ENCODE measurements at regions not wholly inside any gene's neighbourhood (a gene's known extent, or its start where the extent isn't known, plus 50 kb on each side); places are given as distances from the start of the nearest gene placed in this dataset.

DNA sequence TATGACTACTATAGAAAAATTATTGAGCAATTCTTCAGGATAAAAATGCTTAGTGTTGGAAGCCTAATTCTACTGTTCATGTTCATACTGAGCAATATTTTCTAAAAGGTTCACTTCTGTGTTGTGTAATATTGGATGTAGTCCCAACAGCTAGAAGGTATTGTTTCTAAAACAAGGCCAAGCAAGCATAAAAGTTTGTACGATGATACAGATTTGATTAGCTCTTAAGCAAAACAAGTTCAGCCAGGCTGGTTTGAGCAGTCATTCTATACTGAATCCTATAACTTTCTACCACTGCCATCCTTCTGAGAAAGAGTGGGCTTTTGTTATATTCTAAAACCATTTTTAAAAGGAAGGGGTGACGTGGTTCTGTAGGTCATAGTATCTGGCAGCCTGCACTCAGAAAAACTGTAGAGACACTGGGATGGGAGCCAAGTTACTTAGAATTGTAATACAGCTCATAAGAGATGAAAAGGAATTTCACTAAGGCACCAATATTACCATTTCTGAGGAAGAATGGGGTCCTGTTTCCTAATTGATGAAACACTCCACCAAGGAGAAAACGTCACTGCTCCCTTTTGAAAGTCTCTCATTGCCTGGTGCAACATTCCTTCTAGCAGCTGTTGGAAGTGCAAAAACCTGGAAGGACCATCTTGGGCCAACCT lies 275.0 kb upstream of the DACH1 start:
- no peaks in the 10 kb centered on the region for H3K4me1 ChIP-seq (ENCODE audit: control insufficient read depth in 2 of 3, insufficient read depth in 2 of 3, low read depth in 1 of 3, low read length in 3 of 3)
- H3K27me3 ChIP-seq (ENCODE audit: control insufficient read depth, insufficient read depth, low read length): no peaks in the 10 kb centered on the region
- FAIRE-seq: no peak
- H3K4me3 ChIP-seq (ENCODE audit: low read length in 3 of 3): no peak overlapping the region
- no peak overlapping the region for H3K27ac ChIP-seq (ENCODE audit: low read depth in 2 of 2, low read length in 2 of 2)
- H3K9me3 ChIP-seq (ENCODE audit: control insufficient read depth in 2 of 3, insufficient read depth in 1 of 3, low read length in 3 of 3): no peaks in the 10 kb centered on the region
- DNase-seq: peak in 1 of 5 donors; percentile 16
- no peaks in the 10 kb centered on the region for H3K36me3 ChIP-seq (ENCODE audit: control insufficient read depth in 2 of 3, insufficient read depth in 3 of 3, low read length in 3 of 3)
- TF ChIP-seq, protein P1, sequence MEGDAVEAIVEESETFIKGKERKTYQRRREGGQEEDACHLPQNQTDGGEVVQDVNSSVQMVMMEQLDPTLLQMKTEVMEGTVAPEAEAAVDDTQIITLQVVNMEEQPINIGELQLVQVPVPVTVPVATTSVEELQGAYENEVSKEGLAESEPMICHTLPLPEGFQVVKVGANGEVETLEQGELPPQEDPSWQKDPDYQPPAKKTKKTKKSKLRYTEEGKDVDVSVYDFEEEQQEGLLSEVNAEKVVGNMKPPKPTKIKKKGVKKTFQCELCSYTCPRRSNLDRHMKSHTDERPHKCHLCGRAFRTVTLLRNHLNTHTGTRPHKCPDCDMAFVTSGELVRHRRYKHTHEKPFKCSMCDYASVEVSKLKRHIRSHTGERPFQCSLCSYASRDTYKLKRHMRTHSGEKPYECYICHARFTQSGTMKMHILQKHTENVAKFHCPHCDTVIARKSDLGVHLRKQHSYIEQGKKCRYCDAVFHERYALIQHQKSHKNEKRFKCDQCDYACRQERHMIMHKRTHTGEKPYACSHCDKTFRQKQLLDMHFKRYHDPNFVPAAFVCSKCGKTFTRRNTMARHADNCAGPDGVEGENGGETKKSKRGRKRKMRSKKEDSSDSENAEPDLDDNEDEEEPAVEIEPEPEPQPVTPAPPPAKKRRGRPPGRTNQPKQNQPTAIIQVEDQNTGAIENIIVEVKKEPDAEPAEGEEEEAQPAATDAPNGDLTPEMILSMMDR (IDR thresholded peaks at IDR 0.05; ENCODE audit: borderline replicate concordance, extremely low read depth, insufficient read depth): no peak
- no peak overlapping the region for H3K9ac ChIP-seq (ENCODE audit: low read length in 3 of 3)
- intact Hi-C loops (cut with DNase I): no loop called here

DNA sequence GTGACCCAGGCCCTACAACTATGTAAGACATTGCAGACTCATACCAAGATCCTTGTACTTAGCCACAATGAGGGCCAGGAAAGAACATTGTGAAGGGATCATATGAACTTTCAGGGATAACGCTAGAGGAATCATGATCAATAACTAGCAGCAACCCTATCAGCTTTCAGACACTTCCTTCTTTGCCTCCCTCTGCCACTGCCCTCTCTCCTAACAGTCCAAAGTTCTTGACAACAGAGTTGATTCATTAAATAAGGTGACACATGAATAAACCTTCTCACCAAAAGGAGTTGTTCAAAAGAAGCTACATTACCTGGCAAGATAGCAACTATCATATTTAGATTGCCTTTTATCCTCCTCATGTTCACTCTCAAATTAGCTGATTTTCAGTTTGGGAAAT lies 272.2 kb upstream of the DACH1 start:
- intact Hi-C loops (cut with DNase I): no loop called here
- H3K27me3 ChIP-seq (ENCODE audit: control insufficient read depth, insufficient read depth, low read length): no peaks in the 10 kb centered on the region
- TF ChIP-seq, protein P1 (IDR thresholded peaks at IDR 0.05; ENCODE audit: borderline replicate concordance, extremely low read depth, insufficient read depth): no peak
- no peak overlapping the region for H3K4me3 ChIP-seq (ENCODE audit: low read length in 3 of 3)
- no peak overlapping the region for H3K9ac ChIP-seq (ENCODE audit: low read length in 3 of 3)
- DNase-seq (no peak), FAIRE-seq (no peak)
- no peak overlapping the region for H3K27ac ChIP-seq (ENCODE audit: low read depth in 2 of 2, low read length in 2 of 2)
- H3K36me3 ChIP-seq (ENCODE audit: control insufficient read depth in 2 of 3, insufficient read depth in 3 of 3, low read length in 3 of 3): no peaks in the 10 kb centered on the region
- H3K4me1 ChIP-seq (ENCODE audit: control insufficient read depth in 2 of 3, insufficient read depth in 2 of 3, low read depth in 1 of 3, low read length in 3 of 3): no peaks in the 10 kb centered on the region
- no peaks in the 10 kb centered on the region for H3K9me3 ChIP-seq (ENCODE audit: control insufficient read depth in 2 of 3, insufficient read depth in 1 of 3, low read length in 3 of 3)

DNA sequence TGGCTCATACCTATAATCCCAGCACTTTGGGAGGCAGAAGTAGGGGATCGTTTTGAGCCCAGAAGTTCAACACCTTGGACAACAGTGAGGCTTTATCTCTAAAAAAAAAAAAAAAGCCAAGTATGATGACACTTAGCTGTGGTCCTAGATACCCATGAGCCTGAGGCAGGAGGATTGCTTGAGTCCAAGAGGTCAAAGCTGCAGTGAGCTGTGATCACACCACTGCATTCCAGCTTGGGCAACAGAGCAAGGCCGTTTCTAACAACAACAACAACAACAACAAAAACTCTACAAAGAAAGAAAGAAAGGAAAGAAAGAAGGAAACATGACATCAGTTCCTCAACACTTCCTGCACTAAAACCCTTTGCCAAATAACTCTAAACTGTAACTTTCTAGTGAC lies 265.1 kb upstream of the DACH1 start:
- TF ChIP-seq, protein P1 (IDR thresholded peaks at IDR 0.05; ENCODE audit: borderline replicate concordance, extremely low read depth, insufficient read depth): no peak
- Histone ChIP-seq H3K9me3 (ENCODE audit: control insufficient read depth in 2 of 3, insufficient read depth in 1 of 3, low read length in 3 of 3) (no peaks in the 10 kb centered on the region), H3K9ac (ENCODE audit: low read length in 3 of 3) (no peak overlapping the region), H3K27me3 (ENCODE audit: control insufficient read depth, insufficient read depth, low read length) (no peaks in the 10 kb centered on the region), H3K4me1 (ENCODE audit: control insufficient read depth in 2 of 3, insufficient read depth in 2 of 3, low read depth in 1 of 3, low read length in 3 of 3) (no peaks in the 10 kb centered on the region), H3K4me3 (ENCODE audit: low read length in 3 of 3) (no peak overlapping the region), H3K36me3 (ENCODE audit: control insufficient read depth in 2 of 3, insufficient read depth in 3 of 3, low read length in 3 of 3) (no peaks in the 10 kb centered on the region), H3K27ac (ENCODE audit: low read depth in 2 of 2, low read length in 2 of 2) (no peak overlapping the region)
- intact Hi-C loops (cut with DNase I): no loop called here
- FAIRE-seq: no peak
- no peak for DNase-seq

DNA sequence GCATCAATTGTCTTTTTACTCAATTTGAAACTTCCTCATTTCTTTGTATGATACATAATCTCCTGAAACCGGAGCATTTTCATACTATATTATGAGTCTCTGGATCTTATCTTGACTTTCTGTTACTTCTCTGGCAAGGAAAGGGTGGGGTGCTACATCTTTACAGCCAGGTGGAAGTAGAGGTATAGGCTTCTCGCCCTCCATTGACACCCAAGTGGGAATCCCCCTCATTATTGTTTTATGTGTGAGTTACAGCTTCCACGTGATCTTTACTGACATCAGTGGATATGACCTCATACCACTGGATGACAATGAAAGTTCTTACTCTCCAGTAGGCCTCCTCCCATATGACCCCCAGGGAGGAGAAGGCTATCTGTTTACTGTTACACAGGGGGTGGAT lies 262.1 kb upstream of the DACH1 start:
- Histone ChIP-seq H3K36me3 (ENCODE audit: control insufficient read depth in 2 of 3, insufficient read depth in 3 of 3, low read length in 3 of 3) (no peaks in the 10 kb centered on the region), H3K9ac (ENCODE audit: low read length in 3 of 3) (no peak overlapping the region), H3K4me3 (ENCODE audit: low read length in 3 of 3) (no peak overlapping the region), H3K27ac (ENCODE audit: low read depth in 2 of 2, low read length in 2 of 2) (no peak overlapping the region), H3K9me3 (ENCODE audit: control insufficient read depth in 2 of 3, insufficient read depth in 1 of 3, low read length in 3 of 3) (no peaks in the 10 kb centered on the region), H3K4me1 (ENCODE audit: control insufficient read depth in 2 of 3, insufficient read depth in 2 of 3, low read depth in 1 of 3, low read length in 3 of 3) (no peaks in the 10 kb centered on the region), H3K27me3 (ENCODE audit: control insufficient read depth, insufficient read depth, low read length) (no peaks in the 10 kb centered on the region)
- DNase-seq: no peak
- FAIRE-seq: no peak
- intact Hi-C loops (cut with DNase I): no loop called here
- TF ChIP-seq, protein P1 (IDR thresholded peaks at IDR 0.05; ENCODE audit: borderline replicate concordance, extremely low read depth, insufficient read depth): no peak

Data from kidney (tissue), 13 donors.